ENCODE measurements at regions not wholly inside any gene's neighbourhood (a gene's known extent, or its start where the extent isn't known, plus 50 kb on each side); places are given as distances from the start of the nearest gene placed in this dataset.

DNA sequence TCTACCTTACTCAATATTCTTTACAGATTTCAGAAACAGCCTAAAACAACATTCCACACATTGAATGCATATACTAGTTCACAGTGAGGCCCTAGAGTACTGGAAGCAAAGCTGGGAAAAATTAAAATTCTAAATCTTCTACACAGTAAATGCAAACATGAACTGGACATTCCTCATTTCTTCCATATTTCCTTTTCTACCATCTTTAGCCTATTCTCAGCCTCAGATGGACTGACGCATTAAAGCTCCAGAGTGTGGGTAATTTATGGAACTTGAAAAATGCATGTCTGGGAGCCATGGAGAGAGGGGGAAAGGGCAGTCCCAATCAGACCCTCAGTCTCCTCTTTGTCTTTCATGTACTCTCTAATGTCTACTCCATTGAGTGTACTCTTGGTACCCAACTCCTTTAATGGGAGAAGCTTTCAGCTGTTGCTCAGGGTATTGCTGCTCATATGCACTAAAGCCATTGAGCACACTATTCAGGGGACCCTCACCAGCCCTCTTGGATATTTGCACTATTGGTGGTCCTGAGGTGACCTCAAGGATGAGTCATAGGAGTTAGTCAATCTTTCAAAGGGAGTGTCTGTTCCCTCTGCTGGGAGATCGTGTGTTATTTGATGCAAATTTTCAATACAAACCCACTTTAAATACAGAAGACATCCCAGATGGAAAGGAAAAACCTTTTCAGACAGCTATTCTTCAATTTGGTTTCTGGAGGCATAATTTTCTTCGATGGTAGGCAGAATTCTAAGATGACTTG is 83.3 kb upstream of the KCNJ15 start:
- TF ChIP-seq, protein P1, sequence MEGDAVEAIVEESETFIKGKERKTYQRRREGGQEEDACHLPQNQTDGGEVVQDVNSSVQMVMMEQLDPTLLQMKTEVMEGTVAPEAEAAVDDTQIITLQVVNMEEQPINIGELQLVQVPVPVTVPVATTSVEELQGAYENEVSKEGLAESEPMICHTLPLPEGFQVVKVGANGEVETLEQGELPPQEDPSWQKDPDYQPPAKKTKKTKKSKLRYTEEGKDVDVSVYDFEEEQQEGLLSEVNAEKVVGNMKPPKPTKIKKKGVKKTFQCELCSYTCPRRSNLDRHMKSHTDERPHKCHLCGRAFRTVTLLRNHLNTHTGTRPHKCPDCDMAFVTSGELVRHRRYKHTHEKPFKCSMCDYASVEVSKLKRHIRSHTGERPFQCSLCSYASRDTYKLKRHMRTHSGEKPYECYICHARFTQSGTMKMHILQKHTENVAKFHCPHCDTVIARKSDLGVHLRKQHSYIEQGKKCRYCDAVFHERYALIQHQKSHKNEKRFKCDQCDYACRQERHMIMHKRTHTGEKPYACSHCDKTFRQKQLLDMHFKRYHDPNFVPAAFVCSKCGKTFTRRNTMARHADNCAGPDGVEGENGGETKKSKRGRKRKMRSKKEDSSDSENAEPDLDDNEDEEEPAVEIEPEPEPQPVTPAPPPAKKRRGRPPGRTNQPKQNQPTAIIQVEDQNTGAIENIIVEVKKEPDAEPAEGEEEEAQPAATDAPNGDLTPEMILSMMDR (IDR thresholded peaks at IDR 0.05), result no peak
- TF ChIP-seq EP300 (IDR thresholded peaks at IDR 0.05), result no peak
- TF ChIP-seq POLR2A (IDR thresholded peaks at IDR 0.05), result no peak
- 81% methylated on average over 3 of the region's 3 CpGs for WGBS, 2 donors
- Histone ChIP-seq H3K9me3 (no peaks in the 10 kb centered on the region), H3K36me3 (no peaks in the 10 kb centered on the region), H3K27ac (no peak overlapping the region), H3K4me1 (peaks cover 0 to 13% (median 0%) of the 10 kb centered on the region in 4 donors), H3K4me3 (no peak overlapping the region), H3K27me3 (no peaks in the 10 kb centered on the region)
- DNase-seq (ENCODE audit: low spot score in 2 of 2), result no peak

DNA sequence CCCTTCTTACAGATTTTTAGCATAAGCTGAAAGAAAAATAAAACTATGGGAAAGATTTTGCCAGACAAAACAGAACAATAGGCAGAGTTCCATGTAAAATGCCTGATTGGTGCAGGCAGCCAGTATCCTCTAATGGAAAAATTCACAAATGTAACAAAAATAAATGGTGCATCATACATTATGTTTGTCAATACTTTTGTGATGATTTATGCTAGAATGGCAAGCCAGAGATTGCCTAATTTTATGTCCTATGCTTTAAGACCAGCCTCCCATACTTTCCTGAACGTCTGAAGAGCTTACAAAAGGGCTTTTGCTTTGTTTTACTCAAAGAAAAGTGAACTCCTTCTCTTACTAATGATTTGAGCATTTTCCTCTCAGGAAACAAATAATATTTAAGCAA is 81.5 kb upstream of the KCNJ15 start:
- no peaks in the 10 kb centered on the region for H3K27me3 ChIP-seq
- H3K9me3 ChIP-seq, result no peaks in the 10 kb centered on the region
- no peak for DNase-seq (ENCODE audit: low spot score in 2 of 2)
- no peak overlapping the region for H3K4me3 ChIP-seq
- TF ChIP-seq EP300 (IDR thresholded peaks at IDR 0.05), result no peak
- no peak for TF ChIP-seq POLR2A (IDR thresholded peaks at IDR 0.05)
- TF ChIP-seq, protein P1 (IDR thresholded peaks at IDR 0.05), result no peak
- no peak overlapping the region for H3K27ac ChIP-seq
- peaks cover 0 to 13% (median 0%) of the 10 kb centered on the region in 4 donors for H3K4me1 ChIP-seq
- 25 to 43% methylated on average over 1 of the region's 1 CpG for WGBS, 2 donors
- no peaks in the 10 kb centered on the region for H3K36me3 ChIP-seq

DNA sequence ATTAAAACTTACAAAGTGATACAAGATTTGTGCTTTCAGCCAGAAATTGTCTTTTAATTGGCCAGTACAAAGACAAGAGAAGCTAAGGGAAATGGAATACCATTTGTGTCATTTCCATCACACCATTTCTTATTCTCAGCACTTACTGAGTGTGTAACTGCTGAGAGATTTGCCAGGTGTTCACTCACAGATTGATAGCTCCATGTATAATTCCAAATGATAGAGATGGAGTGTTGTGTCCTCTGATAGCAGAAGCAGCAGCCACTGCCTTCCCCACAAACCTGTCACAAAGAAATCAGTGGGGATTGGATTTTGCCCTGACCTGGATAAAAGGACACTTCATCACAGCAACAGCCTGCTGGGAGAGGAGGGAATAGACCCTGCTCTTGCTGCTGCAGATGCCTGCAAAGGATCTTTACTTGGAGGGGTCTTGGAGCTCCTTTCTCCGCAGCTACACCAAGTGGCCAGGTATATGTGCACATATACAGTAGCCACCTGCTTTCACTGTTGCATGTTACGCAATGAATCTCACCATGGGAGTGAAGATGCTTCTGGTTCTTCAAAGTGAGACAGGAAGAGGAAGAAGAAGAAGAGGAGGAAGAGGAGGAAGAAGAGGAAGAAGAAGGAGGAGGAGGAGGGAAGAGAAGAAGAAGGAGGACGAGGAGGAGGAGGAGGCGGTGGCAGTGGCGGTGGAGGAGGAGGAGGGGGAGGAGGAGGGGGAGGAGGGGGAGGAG is 78.7 kb upstream of the KCNJ15 start:
- Histone ChIP-seq H3K27ac (no peak overlapping the region), H3K4me3 (no peak overlapping the region), H3K9me3 (no peaks in the 10 kb centered on the region), H3K36me3 (no peaks in the 10 kb centered on the region), H3K4me1 (no peaks in the 10 kb centered on the region), H3K27me3 (no peaks in the 10 kb centered on the region)
- WGBS, 2 donors, result 91 to 95% methylated on average over 5 of the region's 5 CpGs
- TF ChIP-seq, protein P1 (IDR thresholded peaks at IDR 0.05), result no peak
- TF ChIP-seq POLR2A (IDR thresholded peaks at IDR 0.05) (no peak), EP300 (IDR thresholded peaks at IDR 0.05) (no peak)
- DNase-seq (ENCODE audit: low spot score in 2 of 2), result no peak

DNA sequence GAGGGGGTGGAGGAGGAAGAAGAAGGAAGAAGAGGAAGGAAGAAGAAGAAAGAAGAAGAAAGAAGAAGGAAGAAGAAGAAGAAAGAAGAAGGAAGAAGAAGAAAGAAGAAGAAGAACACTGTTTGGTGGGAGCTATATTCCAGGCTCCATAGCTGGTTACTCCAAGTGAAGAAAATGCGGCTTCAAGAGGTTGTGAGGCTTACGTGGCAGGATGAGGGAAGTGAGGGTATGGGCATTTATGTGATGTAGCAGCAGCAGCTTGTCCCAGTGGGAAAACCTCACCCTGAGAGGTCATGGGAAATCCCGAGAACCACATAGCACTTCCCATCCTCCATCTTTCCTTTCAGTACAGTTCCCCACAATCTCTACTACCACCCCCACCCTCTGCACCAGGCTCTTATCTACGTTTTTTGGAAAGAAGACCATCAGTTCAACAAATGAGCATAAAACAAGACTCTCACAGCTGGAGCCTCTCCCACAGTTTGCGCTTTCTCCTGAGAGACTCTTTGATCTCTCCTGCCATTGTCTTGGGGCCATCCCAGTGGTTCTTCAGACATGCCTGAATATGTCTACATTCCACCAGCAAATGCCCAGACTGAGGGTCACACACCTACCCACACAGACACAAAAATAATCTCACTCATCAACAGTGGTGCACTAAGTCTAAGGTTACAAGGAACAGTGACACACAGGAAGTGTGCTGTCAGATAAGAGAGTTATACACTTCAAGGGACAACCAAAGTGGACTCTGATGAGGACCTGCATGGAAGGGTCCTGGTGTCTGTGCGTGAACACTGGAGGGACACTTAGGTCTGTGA is 77.9 kb upstream of the KCNJ15 start:
- H3K9me3 ChIP-seq, result no peaks in the 10 kb centered on the region
- TF ChIP-seq POLR2A (IDR thresholded peaks at IDR 0.05) (no peak), EP300 (IDR thresholded peaks at IDR 0.05) (no peak)
- TF ChIP-seq, protein P1 (IDR thresholded peaks at IDR 0.05), result no peak
- H3K36me3 ChIP-seq, result no peaks in the 10 kb centered on the region
- no peak overlapping the region for H3K27ac ChIP-seq
- no peak for DNase-seq (ENCODE audit: low spot score in 2 of 2)
- no peaks in the 10 kb centered on the region for H3K27me3 ChIP-seq
- WGBS, 2 donors, result 84 to 85% methylated on average over 6 of the region's 6 CpGs
- H3K4me3 ChIP-seq, result no peak overlapping the region
- no peaks in the 10 kb centered on the region for H3K4me1 ChIP-seq
